ENCODE measurements at regions not wholly inside any gene's neighbourhood (a gene's known extent, or its start where the extent isn't known, plus 50 kb on each side); places are given as distances from the start of the nearest gene placed in this dataset.

DNA sequence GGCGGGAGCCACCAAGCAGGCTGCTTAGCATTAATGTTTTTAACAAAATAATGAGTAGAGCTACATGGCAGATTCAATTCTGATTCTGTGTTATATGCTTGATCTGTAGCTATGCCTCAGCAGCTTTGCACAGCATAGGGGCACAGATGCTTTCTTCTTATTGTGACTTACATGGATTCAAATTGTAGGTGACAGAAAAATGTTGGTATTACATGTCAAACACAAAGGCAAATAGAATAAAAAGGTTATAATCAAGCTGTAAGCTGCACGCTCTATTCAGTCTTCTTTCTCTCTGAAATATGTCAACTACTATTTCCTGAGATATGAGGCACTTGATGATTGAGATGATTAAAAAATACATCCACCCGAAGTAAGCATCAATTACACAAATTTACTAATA is 1573.8 kb downstream of the FAM181B start:
- DNase-seq (ENCODE audit: low spot score in 2 of 2): no peak
- H3K27me3 ChIP-seq (ENCODE audit: low read depth): no peaks in the 10 kb centered on the region
- in situ Hi-C loops (cut with MboI; ENCODE audit: low sequenced_read_pairs): no loop called here
- no peaks in the 10 kb centered on the region for H3K4me1 ChIP-seq
- H3K9me3 ChIP-seq: no peaks in the 10 kb centered on the region
- no peaks in the 10 kb centered on the region for H3K36me3 ChIP-seq (replicated peaks)
- H3K4me3 ChIP-seq: no peak overlapping the region

DNA sequence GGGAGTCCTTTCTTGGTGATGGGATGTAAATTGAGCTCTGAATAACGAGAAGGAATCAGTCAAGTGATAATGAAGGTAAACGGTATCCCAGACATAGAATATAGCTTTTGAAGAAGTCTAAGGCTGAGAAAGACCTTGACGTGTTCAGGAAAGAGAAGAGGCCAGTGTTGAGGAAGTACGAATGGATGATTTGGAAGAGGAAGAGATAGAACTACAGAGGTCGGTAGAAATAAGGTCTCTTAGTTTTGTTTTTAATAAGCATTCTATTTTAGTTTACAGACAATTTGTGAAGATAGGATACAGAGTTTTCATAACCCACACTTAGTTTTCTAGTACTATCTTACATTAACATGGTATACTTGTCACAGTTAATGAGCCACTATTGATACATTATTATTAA is 1598.1 kb downstream of the FAM181B start:
- no peak for DNase-seq (ENCODE audit: low spot score in 2 of 2)
- 0 out of 2 replicates have a peak, but pooled peaks cover 2% of the 10 kb centered on the region for H3K27me3 ChIP-seq (ENCODE audit: low read depth)
- no peaks in the 10 kb centered on the region for H3K4me1 ChIP-seq
- H3K9me3 ChIP-seq: no peaks in the 10 kb centered on the region
- H3K36me3 ChIP-seq (replicated peaks): no peaks in the 10 kb centered on the region
- in situ Hi-C loops (cut with MboI; ENCODE audit: low sequenced_read_pairs): no loop called here
- no peak overlapping the region for H3K4me3 ChIP-seq

- DNase-seq (ENCODE audit: low spot score in 2 of 2): no peak
- Histone ChIP-seq H3K36me3 (replicated peaks) (no peaks in the 10 kb centered on the region), H3K4me3 (no peak overlapping the region), H3K9me3 (no peaks in the 10 kb centered on the region), H3K27me3 (ENCODE audit: low read depth) (no peaks in the 10 kb centered on the region), H3K4me1 (no peaks in the 10 kb centered on the region)
- in situ Hi-C loops (cut with MboI; ENCODE audit: low sequenced_read_pairs): no loop called here
Measured at GRCh38 chr11:81129618-81130017, 1604.0 kb downstream of the FAM181B start.

DNA sequence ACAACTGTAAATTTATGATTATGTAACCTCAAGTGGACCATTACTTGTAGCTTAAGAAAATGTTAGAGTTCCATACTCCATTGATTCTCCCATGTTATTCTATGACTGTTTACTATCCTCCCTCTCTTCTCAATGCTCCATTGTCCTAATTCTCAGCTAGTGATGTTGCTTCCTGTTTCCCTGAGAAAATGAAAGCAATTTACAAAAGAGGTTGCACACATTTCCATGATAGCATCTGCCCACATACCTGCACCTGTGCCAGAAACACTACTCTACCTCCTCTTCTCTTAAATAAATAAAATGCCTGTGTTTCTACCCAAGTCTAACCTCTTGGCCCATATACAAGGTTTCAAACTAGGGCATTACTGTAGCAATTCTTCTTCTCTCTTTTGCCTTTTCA is 1620.9 kb downstream of the FAM181B start:
- Histone ChIP-seq H3K36me3 (replicated peaks) (no peaks in the 10 kb centered on the region), H3K9me3 (no peaks in the 10 kb centered on the region), H3K4me3 (no peak overlapping the region), H3K4me1 (no peaks in the 10 kb centered on the region), H3K27me3 (ENCODE audit: low read depth) (no peaks in the 10 kb centered on the region; the same call in 1 of the 2 replicates)
- DNase-seq (ENCODE audit: low spot score in 2 of 2): no peak
- in situ Hi-C loops (cut with MboI; ENCODE audit: low sequenced_read_pairs): no loop called here

GRCh38 chr11:81104051-81104450 is 1629.6 kb downstream of the FAM181B start:
- Histone ChIP-seq H3K27me3 (ENCODE audit: low read depth) (no peaks in the 10 kb centered on the region; the same call in 1 of the 2 replicates), H3K4me1 (no peaks in the 10 kb centered on the region), H3K9me3 (no peaks in the 10 kb centered on the region), H3K4me3 (no peak overlapping the region), H3K36me3 (replicated peaks) (no peaks in the 10 kb centered on the region)
- DNase-seq (ENCODE audit: low spot score in 2 of 2): no peak
- in situ Hi-C loops (cut with MboI; ENCODE audit: low sequenced_read_pairs): no loop called here

DNA sequence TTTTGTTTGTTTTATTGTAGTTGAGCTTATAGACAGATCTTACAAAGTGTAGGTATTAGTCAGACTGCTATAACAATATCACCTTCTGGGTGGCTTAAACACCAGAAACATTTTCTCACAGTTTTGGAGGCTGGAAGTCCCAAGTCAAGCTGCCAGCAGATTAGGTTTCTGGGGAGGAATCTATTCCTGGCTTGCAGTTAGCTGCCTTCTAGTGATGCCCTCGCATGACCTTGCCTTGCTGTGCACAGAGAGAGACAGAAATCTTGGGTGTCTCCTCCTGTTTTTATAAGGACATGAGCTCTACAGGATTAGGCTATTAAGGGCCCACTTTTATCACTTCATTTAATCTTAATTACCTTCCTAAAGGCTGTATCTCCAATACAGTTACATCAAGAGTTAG is 1635.2 kb downstream of the FAM181B start:
- Histone ChIP-seq H3K9me3 (no peaks in the 10 kb centered on the region), H3K27me3 (ENCODE audit: low read depth) (no peaks in the 10 kb centered on the region), H3K4me3 (no peak overlapping the region), H3K4me1 (no peaks in the 10 kb centered on the region), H3K36me3 (replicated peaks) (no peaks in the 10 kb centered on the region)
- in situ Hi-C loops (cut with MboI; ENCODE audit: low sequenced_read_pairs): no loop called here
- DNase-seq (ENCODE audit: low spot score in 2 of 2): no peak

GRCh38 chr11:81092522-81092921 is 1641.1 kb downstream of the FAM181B start:
- Histone ChIP-seq H3K4me3 (no peak overlapping the region), H3K9me3 (no peaks in the 10 kb centered on the region), H3K36me3 (replicated peaks) (no peaks in the 10 kb centered on the region), H3K4me1 (no peaks in the 10 kb centered on the region), H3K27me3 (ENCODE audit: low read depth) (no peaks in the 10 kb centered on the region)
- in situ Hi-C loops (cut with MboI; ENCODE audit: low sequenced_read_pairs): no loop called here
- DNase-seq (ENCODE audit: low spot score in 2 of 2): no peak

DNA sequence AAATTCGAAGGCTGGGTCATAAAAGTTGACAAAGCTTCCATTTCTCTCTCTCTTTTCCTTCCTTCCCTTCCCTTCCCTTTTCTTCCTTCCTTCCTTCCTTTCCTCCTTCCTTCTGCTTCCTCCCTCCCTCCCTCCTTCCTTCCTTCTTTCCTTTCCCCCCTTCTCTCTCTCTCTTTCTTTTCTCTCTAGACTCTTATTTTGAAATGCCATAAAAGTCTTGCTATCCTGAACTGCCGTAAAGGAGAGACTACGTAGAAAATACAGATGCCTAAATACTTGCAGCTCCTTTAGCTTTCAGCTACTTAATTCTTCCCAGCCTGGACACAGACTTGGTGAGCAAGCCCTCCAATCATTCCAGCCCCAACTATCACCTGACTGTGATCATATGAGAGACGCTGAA is 1644.4 kb downstream of the FAM181B start:
- H3K9me3 ChIP-seq: no peaks in the 10 kb centered on the region
- in situ Hi-C loops (cut with MboI; ENCODE audit: low sequenced_read_pairs): no loop called here
- no peaks in the 10 kb centered on the region for H3K36me3 ChIP-seq (replicated peaks)
- no peak overlapping the region for H3K4me3 ChIP-seq
- no peaks in the 10 kb centered on the region for H3K27me3 ChIP-seq (ENCODE audit: low read depth)
- DNase-seq (ENCODE audit: low spot score in 2 of 2): no peak
- H3K4me1 ChIP-seq: no peaks in the 10 kb centered on the region

DNA sequence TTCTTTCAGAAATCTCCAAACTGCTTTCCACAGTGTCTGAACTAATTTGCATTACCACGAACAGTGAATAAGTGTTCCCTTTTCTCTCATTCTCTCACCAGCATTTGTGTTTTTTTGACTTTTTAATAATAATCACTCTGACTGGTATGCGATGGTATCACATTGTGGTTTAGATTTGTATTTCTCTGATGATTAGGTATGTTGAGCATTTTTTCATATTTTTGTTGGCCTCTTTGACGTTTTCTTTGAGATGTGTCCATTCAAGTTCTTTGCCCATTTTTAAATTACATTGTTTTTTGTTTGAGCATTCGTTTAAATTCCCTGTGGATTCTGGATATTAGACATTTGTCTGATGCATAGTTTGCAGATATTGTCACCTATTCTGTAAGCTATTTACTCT is 1639.6 kb upstream of the TENM4 start:
- no peaks in the 10 kb centered on the region for H3K27me3 ChIP-seq (ENCODE audit: low read depth)
- H3K36me3 ChIP-seq (replicated peaks): no peaks in the 10 kb centered on the region
- no peaks in the 10 kb centered on the region for H3K9me3 ChIP-seq
- no peaks in the 10 kb centered on the region for H3K4me1 ChIP-seq
- no peak for DNase-seq (ENCODE audit: low spot score in 2 of 2)
- no peak overlapping the region for H3K4me3 ChIP-seq
- in situ Hi-C loops (cut with MboI; ENCODE audit: low sequenced_read_pairs): no loop called here

DNA sequence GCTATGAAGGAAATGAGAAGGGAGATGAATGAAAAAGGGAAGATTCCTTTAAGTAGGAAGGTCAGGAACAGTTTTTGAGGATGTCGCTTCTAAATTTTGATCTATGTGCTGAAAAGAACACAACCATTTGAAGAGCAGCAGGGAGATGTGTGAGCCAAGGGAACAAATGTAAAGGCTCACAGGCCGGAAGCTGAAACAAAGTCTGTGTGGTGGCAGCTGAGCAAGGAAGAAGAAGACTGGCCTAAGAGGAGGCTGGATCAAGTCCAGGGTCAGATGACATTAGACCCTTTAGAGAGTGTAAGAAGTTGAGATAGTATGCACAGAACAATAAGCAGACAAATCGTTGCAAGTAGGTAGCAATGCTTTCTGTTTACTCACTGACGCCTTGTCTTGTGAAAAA is 1631.4 kb upstream of the TENM4 start:
- H3K9me3 ChIP-seq: no peaks in the 10 kb centered on the region
- H3K4me3 ChIP-seq: no peak overlapping the region
- H3K4me1 ChIP-seq: no peaks in the 10 kb centered on the region
- DNase-seq (ENCODE audit: low spot score in 2 of 2): no peak
- no peaks in the 10 kb centered on the region for H3K27me3 ChIP-seq (ENCODE audit: low read depth)
- in situ Hi-C loops (cut with MboI; ENCODE audit: low sequenced_read_pairs): no loop called here
- no peaks in the 10 kb centered on the region for H3K36me3 ChIP-seq (replicated peaks)

DNA sequence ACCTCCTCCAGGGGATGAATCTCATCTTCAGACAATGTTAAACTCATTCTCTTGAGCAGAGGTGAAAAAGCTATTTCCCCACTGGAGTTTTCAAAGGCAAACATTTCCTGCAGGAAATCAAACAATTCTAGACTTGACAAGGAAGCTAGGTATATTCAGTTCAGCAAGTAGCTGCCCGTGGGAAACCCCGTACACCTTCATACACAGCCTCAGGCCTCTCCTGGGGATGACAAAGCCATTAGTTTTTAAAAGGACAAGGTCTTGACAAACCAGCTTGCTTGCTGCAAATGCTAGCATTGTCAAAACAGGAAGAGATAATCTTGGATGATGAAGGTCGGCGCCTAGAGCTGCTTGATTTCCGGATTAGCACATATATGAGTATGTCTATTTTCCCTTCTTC is 1630.8 kb upstream of the TENM4 start:
- DNase-seq (ENCODE audit: low spot score in 2 of 2): no peak
- in situ Hi-C loops (cut with MboI; ENCODE audit: low sequenced_read_pairs): no loop called here
- no peak overlapping the region for H3K4me3 ChIP-seq
- no peaks in the 10 kb centered on the region for H3K36me3 ChIP-seq (replicated peaks)
- H3K27me3 ChIP-seq (ENCODE audit: low read depth): no peaks in the 10 kb centered on the region
- H3K4me1 ChIP-seq: no peaks in the 10 kb centered on the region
- H3K9me3 ChIP-seq: no peaks in the 10 kb centered on the region

GRCh38 chr11:81070948-81071347 is 1630.1 kb upstream of the TENM4 start:
- in situ Hi-C loops (cut with MboI; ENCODE audit: low sequenced_read_pairs): no loop called here
- H3K4me3 ChIP-seq: no peak overlapping the region
- H3K27me3 ChIP-seq (ENCODE audit: low read depth): no peaks in the 10 kb centered on the region
- no peaks in the 10 kb centered on the region for H3K36me3 ChIP-seq (replicated peaks)
- no peaks in the 10 kb centered on the region for H3K9me3 ChIP-seq
- H3K4me1 ChIP-seq: no peaks in the 10 kb centered on the region
- DNase-seq (ENCODE audit: low spot score in 2 of 2): no peak

DNA sequence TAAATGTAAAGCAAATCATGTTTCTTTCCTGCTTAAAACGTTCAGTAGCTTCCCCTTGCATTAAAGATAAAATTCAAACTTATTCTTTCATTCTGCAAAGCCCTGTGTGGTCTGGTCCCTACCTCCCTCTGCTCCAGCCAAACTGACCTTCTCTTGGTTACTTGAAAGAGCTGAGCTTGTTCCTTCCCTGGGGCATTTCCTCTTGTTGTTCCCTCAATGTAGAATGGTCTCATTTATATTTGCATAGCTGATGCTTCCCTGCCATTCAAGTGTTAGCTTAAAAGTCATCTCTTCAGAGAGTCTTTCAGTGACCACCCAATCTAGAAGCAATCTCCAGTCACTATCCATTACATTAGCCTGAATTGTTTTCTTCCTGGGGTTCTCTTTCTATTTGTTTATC is 1618.5 kb upstream of the TENM4 start:
- in situ Hi-C loops (cut with MboI; ENCODE audit: low sequenced_read_pairs): no loop called here
- Histone ChIP-seq H3K27me3 (ENCODE audit: low read depth) (no peaks in the 10 kb centered on the region), H3K36me3 (replicated peaks) (no peaks in the 10 kb centered on the region), H3K4me3 (no peak overlapping the region), H3K9me3 (no peaks in the 10 kb centered on the region), H3K4me1 (no peaks in the 10 kb centered on the region)
- DNase-seq (ENCODE audit: low spot score in 2 of 2): no peak

GRCh38 chr11:81052344-81053158 is 1611.7 kb upstream of the TENM4 start:
- in situ Hi-C loops (cut with MboI; ENCODE audit: low sequenced_read_pairs): no loop called here
- H3K36me3 ChIP-seq (replicated peaks): no peaks in the 10 kb centered on the region
- no peak overlapping the region for H3K4me3 ChIP-seq
- H3K27me3 ChIP-seq (ENCODE audit: low read depth): no peaks in the 10 kb centered on the region
- no peaks in the 10 kb centered on the region for H3K4me1 ChIP-seq
- DNase-seq (ENCODE audit: low spot score in 2 of 2): no peak
- no peaks in the 10 kb centered on the region for H3K9me3 ChIP-seq

All from HAP-1 (cell line).